Adrenal gland (tissue), 5 donors: ENCODE measurements at regions not wholly inside any gene's neighbourhood (a gene's known extent, or its start where the extent isn't known, plus 50 kb on each side); places are given as distances from the start of the nearest gene placed in this dataset.

Experiments used
- POLR2A ChIP-seq, 2 donors: fragments of 450-650 bp; IDR thresholded peaks; one replicate each; pipeline ENCODE4 v1.6.1; 2017; ENCODE audit warnings: antibody characterized with exemption in 2 of 2, mild to moderate bottlenecking in 2 of 2, moderate library complexity in 1 of 2
- TF ChIP-seq, protein P1 (sequence below), 6 experiments: fragments of 450-650 bp in 4 of 6; fragments of 200-600 bp in 2 of 6; sonication (generic) in 1 of 6; IDR thresholded peaks; 1 replicate in 5 of 6; 2 replicates in 1 of 6; pipeline versions ENCODE4 v1.5.1 to v1.8.0; 2016 to 2021; ENCODE audit warnings: antibody characterized with exemption in 6 of 6, mild to moderate bottlenecking in 2 of 6, moderate library complexity in 1 of 6
- donor health status: DM: no; HTN: no; CAD: no.

DNA sequence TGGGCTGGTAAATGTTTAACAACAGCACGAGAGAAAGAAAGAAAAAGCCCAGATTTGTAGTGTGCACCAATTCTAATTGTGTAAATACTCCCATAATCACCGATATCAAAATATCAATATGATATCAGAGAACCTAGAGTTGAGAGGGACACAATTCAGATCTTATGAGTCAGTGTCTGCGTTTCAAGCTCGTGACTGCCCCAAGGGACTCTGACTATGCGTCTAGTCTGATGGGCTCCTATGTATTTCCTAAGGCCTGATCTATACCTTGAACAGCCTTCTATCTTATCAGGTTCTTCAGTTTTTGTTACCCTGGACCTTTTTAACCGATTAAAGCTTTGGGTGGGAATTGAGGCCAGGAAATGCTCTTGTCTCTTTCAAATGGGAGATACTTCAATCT is 243.0 kb upstream of the SLC24A2 start:
- TF ChIP-seq POLR2A (IDR thresholded peaks at IDR 0.05): no peak
- TF ChIP-seq, protein P1, sequence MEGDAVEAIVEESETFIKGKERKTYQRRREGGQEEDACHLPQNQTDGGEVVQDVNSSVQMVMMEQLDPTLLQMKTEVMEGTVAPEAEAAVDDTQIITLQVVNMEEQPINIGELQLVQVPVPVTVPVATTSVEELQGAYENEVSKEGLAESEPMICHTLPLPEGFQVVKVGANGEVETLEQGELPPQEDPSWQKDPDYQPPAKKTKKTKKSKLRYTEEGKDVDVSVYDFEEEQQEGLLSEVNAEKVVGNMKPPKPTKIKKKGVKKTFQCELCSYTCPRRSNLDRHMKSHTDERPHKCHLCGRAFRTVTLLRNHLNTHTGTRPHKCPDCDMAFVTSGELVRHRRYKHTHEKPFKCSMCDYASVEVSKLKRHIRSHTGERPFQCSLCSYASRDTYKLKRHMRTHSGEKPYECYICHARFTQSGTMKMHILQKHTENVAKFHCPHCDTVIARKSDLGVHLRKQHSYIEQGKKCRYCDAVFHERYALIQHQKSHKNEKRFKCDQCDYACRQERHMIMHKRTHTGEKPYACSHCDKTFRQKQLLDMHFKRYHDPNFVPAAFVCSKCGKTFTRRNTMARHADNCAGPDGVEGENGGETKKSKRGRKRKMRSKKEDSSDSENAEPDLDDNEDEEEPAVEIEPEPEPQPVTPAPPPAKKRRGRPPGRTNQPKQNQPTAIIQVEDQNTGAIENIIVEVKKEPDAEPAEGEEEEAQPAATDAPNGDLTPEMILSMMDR (IDR thresholded peaks at IDR 0.05): no peak
